ENCODE measurements at regions not wholly inside any gene's neighbourhood (a gene's known extent, or its start where the extent isn't known, plus 50 kb on each side); places are given as distances from the start of the nearest gene placed in this dataset.

GRCh38 chr12:28698553-28698952, 450.5 kb upstream of the FAR2 start:
- TF ChIP-seq CTCF (IDR thresholded peaks at IDR 0.05) (no peak), EZH2 (IDR thresholded peaks at IDR 0.05) (no peak), EZH2phosphoT487 (IDR thresholded peaks at IDR 0.05) (no peak)
